H1 (cell line): ENCODE measurements at regions not wholly inside any gene's neighbourhood (a gene's known extent, or its start where the extent isn't known, plus 50 kb on each side); places are given as distances from the start of the nearest gene placed in this dataset.

Experiments
- CTCF ChIA-PET: fragments of 300-600 bp; sonication (Branson Sonifier 250); formaldehyde crosslinking; loops from one replicate; lab custom pipeline; 2021; ENCODE audit not compliant: partially characterized antibody; lab: Charles Lee
- POLR2A ChIA-PET: fragments of 300-600 bp; sonication (Branson Sonifier 250); formaldehyde crosslinking; loops from one replicate; lab custom pipeline; 2021; ENCODE audit warnings: inconsistent platforms; ENCODE audit not compliant: partially characterized antibody; lab: Charles Lee
- DNase-seq, 2 experiments: peaks; one replicate each; pipeline versions ENCODE4 v3.0.0 to v3.0.0-alpha.2; 2010 to 2022; ENCODE audit warnings: low spot score in 2 of 2, low read depth in 1 of 2, mixed read lengths in 1 of 2
- FAIRE-seq: peaks from 2 replicates; lab custom pipeline; 2011; peaks lifted over from hg19 to GRCh38; lab: Jason Lieb, UNC
- H2AFZ ChIP-seq: 2 replicates; pipeline ENCODE4 v1.8.1; 2012; ENCODE audit warnings: low read length, inconsistent platforms
- H2AK5ac ChIP-seq: 2 replicates; pipeline ENCODE4 v1.6.1; 2013; ENCODE audit warnings: low read depth, low read length
- H2BK120ac ChIP-seq: replicated peaks from 2 replicates; pipeline ENCODE3; 2013; ENCODE audit warnings: low read depth, low read length, inconsistent platforms
- H2BK12ac ChIP-seq: 2 replicates; pipeline ENCODE4 v1.6.1; 2013; ENCODE audit warnings: low read depth, low read length
- H2BK15ac ChIP-seq: 2 replicates; pipeline ENCODE4 v1.6.1; 2013; ENCODE audit warnings: low read length
- H2BK20ac ChIP-seq: 2 replicates; pipeline ENCODE4 v1.6.1; 2013; ENCODE audit warnings: low read length
- H2BK5ac ChIP-seq: 2 replicates; pipeline ENCODE4 v1.6.1; 2013; ENCODE audit warnings: low read depth, low read length
- H3K14ac ChIP-seq: 2 replicates; pipeline ENCODE4 v1.6.1; 2013; ENCODE audit warnings: inconsistent platforms; ENCODE audit not compliant: insufficient read length
- H3K18ac ChIP-seq: 2 replicates; pipeline ENCODE4 v1.6.1; 2013; ENCODE audit warnings: low read length; ENCODE audit errors: extremely low read depth
- H3K23ac ChIP-seq: 2 replicates; pipeline ENCODE4 v1.6.1; 2013; ENCODE audit warnings: inconsistent platforms; ENCODE audit not compliant: insufficient read length
- H3K23me2 ChIP-seq: 2 replicates; pipeline ENCODE4 v1.6.1; 2013; ENCODE audit warnings: low read depth, low read length
- H3K27ac ChIP-seq: 2 replicates; pipeline ENCODE4 v1.6.1; 2011; ENCODE audit warnings: low read depth, low read length, inconsistent platforms
- H3K27me3 ChIP-seq, 4 experiments: replicated peaks in 1 of 4; 1 replicate in 1 of 4; 2 replicates in 3 of 4; pipeline versions ENCODE4 v1.6.1 to v1.8.1; 2011 to 2013; ENCODE audit warnings: low read length in 3 of 4, mild to moderate bottlenecking in 3 of 4, inconsistent platforms in 2 of 4, mixed read lengths in 2 of 4, moderate library complexity in 1 of 4; ENCODE audit not compliant: control insufficient read depth in 3 of 4, insufficient read depth in 3 of 4; ENCODE audit errors: extremely low read depth in 1 of 4
- H3K36me3 ChIP-seq, 4 experiments: 2 replicates each; pipeline versions ENCODE4 v1.6.1 to v1.8.1; 2011 to 2013; ENCODE audit warnings: mild to moderate bottlenecking in 4 of 4, low read length in 3 of 4, moderate library complexity in 2 of 4, control low read depth in 1 of 4, inconsistent platforms in 1 of 4; ENCODE audit not compliant: insufficient read depth in 4 of 4, control insufficient read depth in 2 of 4
- H3K4ac ChIP-seq: replicated peaks from 2 replicates; pipeline ENCODE3; 2013; ENCODE audit warnings: low read length, low read depth, mixed read lengths, inconsistent platforms; ENCODE audit not compliant: insufficient read length
- H3K4me1 ChIP-seq, 4 experiments: replicated peaks in 1 of 4; 1 replicate in 1 of 4; 2 replicates in 3 of 4; pipeline versions ENCODE4 v1.6.1 to v1.8.1; 2011 to 2013; ENCODE audit warnings: low read length in 3 of 4, inconsistent platforms in 2 of 4, mixed read lengths in 1 of 4; ENCODE audit not compliant: insufficient read depth in 4 of 4, control insufficient read depth in 3 of 4
- H3K4me2 ChIP-seq, 2 experiments: 2 replicates each; pipeline versions ENCODE4 v1.6.1 to v1.8.1; 2011 to 2013; ENCODE audit warnings: low read depth in 2 of 2, low read length in 2 of 2, control low read depth in 1 of 2, inconsistent platforms in 1 of 2, mild to moderate bottlenecking in 1 of 2; ENCODE audit not compliant: insufficient read depth in 1 of 2
- H3K4me3 ChIP-seq, 4 experiments: fragments of 200-600, 300-600 bp in 1 of 4; sonication (generic), shearing (Covaris generic), sonication (Bioruptor Twin) in 1 of 4; 2 replicates each; pipeline versions ENCODE4 v1.5.1 to v1.8.1; 2011 to 2016; ENCODE audit warnings: low read length in 4 of 4, low read depth in 3 of 4, control low read depth in 2 of 4, inconsistent platforms in 2 of 4, mild to moderate bottlenecking in 2 of 4, mixed read lengths in 1 of 4, moderate library complexity in 1 of 4; ENCODE audit not compliant: insufficient read depth in 2 of 4; ENCODE audit errors: extremely low read depth in 1 of 4
- H3K56ac ChIP-seq: replicated peaks from 2 replicates; pipeline ENCODE3; 2013; ENCODE audit warnings: low read depth, mild to moderate bottlenecking, mixed read lengths, low read length, inconsistent platforms; ENCODE audit not compliant: insufficient read length
- H3K79me1 ChIP-seq: 2 replicates; pipeline ENCODE4 v1.6.1; 2013; ENCODE audit warnings: low read depth, low read length, control low read depth
- H3K79me2 ChIP-seq, 2 experiments: 2 replicates each; pipeline versions ENCODE4 v1.6.1 to v1.8.1; 2012 to 2013; ENCODE audit warnings: low read length in 2 of 2, mild to moderate bottlenecking in 2 of 2, inconsistent platforms in 1 of 2; ENCODE audit not compliant: insufficient read depth in 2 of 2, control insufficient read depth in 1 of 2
- H3K9ac ChIP-seq, 4 experiments: replicated peaks in 1 of 4; 1 replicate in 1 of 4; 2 replicates in 3 of 4; pipeline versions ENCODE4 v1.6.1 to v1.8.1; 2011 to 2013; ENCODE audit warnings: low read depth in 3 of 4, low read length in 3 of 4, control low read depth in 2 of 4, mild to moderate bottlenecking in 2 of 4, moderate library complexity in 2 of 4, inconsistent platforms in 1 of 4; ENCODE audit errors: extremely low read depth in 1 of 4
- H3K9me3 ChIP-seq, 2 experiments: 2 replicates each; pipeline versions ENCODE4 v1.6.1 to v1.8.1; 2012 to 2013; ENCODE audit warnings: mild to moderate bottlenecking in 2 of 2, moderate library complexity in 2 of 2, control low read depth in 1 of 2, inconsistent platforms in 1 of 2, low read depth in 1 of 2, low read length in 1 of 2, mixed read lengths in 1 of 2; ENCODE audit not compliant: insufficient read depth in 2 of 2
- H4K20me1 ChIP-seq, 2 experiments: replicated peaks in 1 of 2; 2 replicates each; pipeline versions ENCODE3 to v1.8.1; 2011 to 2013; ENCODE audit warnings: inconsistent platforms in 2 of 2, low read length in 2 of 2, mild to moderate bottlenecking in 1 of 2; ENCODE audit not compliant: insufficient read depth in 2 of 2, control insufficient read depth in 1 of 2
- H4K5ac ChIP-seq: 2 replicates; pipeline ENCODE4 v1.6.1; 2013; ENCODE audit warnings: low read length, low read depth, mixed read lengths, inconsistent platforms; ENCODE audit not compliant: insufficient read length
- H4K8ac ChIP-seq: 2 replicates; pipeline ENCODE4 v1.8.0; 2013; ENCODE audit warnings: mild to moderate bottlenecking, moderate library complexity, low read length, inconsistent platforms; ENCODE audit not compliant: insufficient read depth; ENCODE audit errors: extremely low read depth
- H4K91ac ChIP-seq: replicated peaks from 2 replicates; pipeline ENCODE3; 2013; ENCODE audit warnings: low read length, mixed read lengths, inconsistent platforms; ENCODE audit not compliant: insufficient read length
- BACH1 ChIP-seq: IDR thresholded peaks from 2 replicates; pipeline ENCODE4 v1.6.1; 2012; ENCODE audit warnings: low read length, improper control_type of control experiment
- BRCA1 ChIP-seq: IDR thresholded peaks from 2 replicates; pipeline ENCODE4 v1.6.1; 2012; ENCODE audit warnings: low read depth, low read length, improper control_type of control experiment
- EP300 ChIP-seq, 2 experiments: IDR thresholded peaks; 1 replicate in 1 of 2; 2 replicates in 1 of 2; pipeline ENCODE4 v1.6.1; 2011 to 2012; ENCODE audit warnings: low read depth in 2 of 2, low read length in 2 of 2, mild to moderate bottlenecking in 2 of 2, borderline replicate concordance in 1 of 2, inconsistent platforms in 1 of 2, moderate library complexity in 1 of 2
- GABPA ChIP-seq: IDR thresholded peaks from 2 replicates; pipeline ENCODE4 v1.6.1; 2011; ENCODE audit warnings: mild to moderate bottlenecking, low read length, moderate library complexity, borderline replicate concordance; ENCODE audit not compliant: insufficient read depth
- GTF2F1 ChIP-seq: IDR thresholded peaks from 2 replicates; pipeline ENCODE4 v1.6.1; 2012; ENCODE audit warnings: low read depth, low read length, improper control_type of control experiment, borderline replicate concordance
- KDM1A ChIP-seq: fragments of 200-600, 300-600 bp; sonication (generic); IDR thresholded peaks from 2 replicates; pipeline ENCODE4 v1.7.1; 2016; ENCODE audit warnings: mild to moderate bottlenecking, low read length, borderline replicate concordance
- KDM4A ChIP-seq: IDR thresholded peaks from one replicate; pipeline ENCODE4 v1.7.1; 2012; ENCODE audit warnings: low read depth, mild to moderate bottlenecking, moderate library complexity, low read length, inconsistent platforms; ENCODE audit not compliant: severe bottlenecking
- MAFK ChIP-seq: IDR thresholded peaks from 2 replicates; pipeline ENCODE4 v1.6.1; 2012; ENCODE audit warnings: low read depth, mild to moderate bottlenecking, improper control_type of control experiment, low read length
- POU5F1 ChIP-seq: IDR thresholded peaks from 2 replicates; pipeline ENCODE4 v1.6.1; 2011; ENCODE audit warnings: low read depth, mild to moderate bottlenecking, low read length, moderate library complexity
- RBBP5 ChIP-seq: IDR thresholded peaks from 2 replicates; pipeline ENCODE4 v1.7.1; 2012; ENCODE audit warnings: low read depth, mild to moderate bottlenecking, inconsistent platforms, low read length, moderate library complexity, borderline replicate concordance
- SIN3A ChIP-seq, 2 experiments: IDR thresholded peaks in 1 of 2; conservative IDR thresholded peaks in 1 of 2; 2 replicates each; pipeline ENCODE4 v1.6.1; 2011 to 2012; ENCODE audit warnings: low read length in 2 of 2, improper control_type of control experiment in 1 of 2, low read depth in 1 of 2, mild to moderate bottlenecking in 1 of 2
- WGBS, 2 experiments: shearing (Covaris generic) in 1 of 2; methylation state at CpG; one replicate each; pipeline versions ENCODE4 v1.1.6 to v1.1.7; 2013 to 2015; ENCODE audit warnings: low lambda C conversion rate in 2 of 2, mixed read lengths in 2 of 2, inconsistent platforms in 1 of 2, low coverage in 1 of 2, missing lambda C conversion rate in 1 of 2; ENCODE audit not compliant: insufficient replicate concordance in 2 of 2, insufficient coverage in 1 of 2, insufficient read length in 1 of 2; ENCODE audit errors: extremely low coverage in 1 of 2, missing lambda C conversion rate in 1 of 2; 5-methylcytosine and 5-hydroxymethylcytosine counted together
- TF ChIP-seq, protein P1 (sequence below), 3 experiments: IDR thresholded peaks; 1 replicate in 2 of 3; 2 replicates in 1 of 3; pipeline versions ENCODE4 v1.5.1 to v1.6.1; 2011; ENCODE audit warnings: low read length in 3 of 3, mild to moderate bottlenecking in 3 of 3, inconsistent platforms in 2 of 3, low read depth in 1 of 3, moderate library complexity in 1 of 3; ENCODE audit not compliant: insufficient read depth in 1 of 3; ENCODE audit errors: control extremely low read depth in 1 of 3

GRCh38 chrX:150185766-150186165 is 177.4 kb upstream of the MAMLD1 start:
- H2AFZ ChIP-seq = no peak overlapping the region
- no peak overlapping the region for H2BK120ac ChIP-seq
- H3K14ac ChIP-seq = no peak overlapping the region
- H3K4me2 ChIP-seq = no peak overlapping the region
- no peak for DNase-seq
- H2BK5ac ChIP-seq = no peak overlapping the region
- H3K36me3 ChIP-seq = no peaks in the 10 kb centered on the region
- H3K18ac ChIP-seq = no peak overlapping the region
- no peak overlapping the region for H2AK5ac ChIP-seq
- no peak overlapping the region for H3K4ac ChIP-seq
- no peak overlapping the region for H2BK20ac ChIP-seq
- H3K4me3 ChIP-seq = no peak overlapping the region
- no peak for FAIRE-seq
- H2BK15ac ChIP-seq = no peak overlapping the region
- no peak overlapping the region for H4K91ac ChIP-seq
- no peaks in the 10 kb centered on the region for H3K9me3 ChIP-seq
- WGBS, 2 experiments = 91% methylated on average over 5 of the region's 5 CpGs; no CpG with 5 or more reads in 1 of the 2 experiments
- no peaks in the 10 kb centered on the region for H3K27me3 ChIP-seq
- no peaks in the 10 kb centered on the region for H4K20me1 ChIP-seq
- TF ChIP-seq GTF2F1 = no peak
- no peak for TF ChIP-seq BACH1
- TF ChIP-seq EP300 (IDR thresholded peaks at IDR 0.05; ENCODE audit: borderline replicate concordance in 1 of 2, low read depth in 2 of 2, low read length in 2 of 2) = no peak
- TF ChIP-seq MAFK = no peak
- TF ChIP-seq, protein P1, sequence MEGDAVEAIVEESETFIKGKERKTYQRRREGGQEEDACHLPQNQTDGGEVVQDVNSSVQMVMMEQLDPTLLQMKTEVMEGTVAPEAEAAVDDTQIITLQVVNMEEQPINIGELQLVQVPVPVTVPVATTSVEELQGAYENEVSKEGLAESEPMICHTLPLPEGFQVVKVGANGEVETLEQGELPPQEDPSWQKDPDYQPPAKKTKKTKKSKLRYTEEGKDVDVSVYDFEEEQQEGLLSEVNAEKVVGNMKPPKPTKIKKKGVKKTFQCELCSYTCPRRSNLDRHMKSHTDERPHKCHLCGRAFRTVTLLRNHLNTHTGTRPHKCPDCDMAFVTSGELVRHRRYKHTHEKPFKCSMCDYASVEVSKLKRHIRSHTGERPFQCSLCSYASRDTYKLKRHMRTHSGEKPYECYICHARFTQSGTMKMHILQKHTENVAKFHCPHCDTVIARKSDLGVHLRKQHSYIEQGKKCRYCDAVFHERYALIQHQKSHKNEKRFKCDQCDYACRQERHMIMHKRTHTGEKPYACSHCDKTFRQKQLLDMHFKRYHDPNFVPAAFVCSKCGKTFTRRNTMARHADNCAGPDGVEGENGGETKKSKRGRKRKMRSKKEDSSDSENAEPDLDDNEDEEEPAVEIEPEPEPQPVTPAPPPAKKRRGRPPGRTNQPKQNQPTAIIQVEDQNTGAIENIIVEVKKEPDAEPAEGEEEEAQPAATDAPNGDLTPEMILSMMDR (IDR thresholded peaks at IDR 0.05; ENCODE audit: control extremely low read depth in 1 of 3, insufficient read depth in 1 of 3, low read depth in 1 of 3, low read length in 3 of 3) = no peak
- no peak for TF ChIP-seq GABPA
- TF ChIP-seq RBBP5 = no peak
- TF ChIP-seq BRCA1 = no peak
- no peak for TF ChIP-seq POU5F1
- no peak for TF ChIP-seq KDM4A
- TF ChIP-seq SIN3A (conservative IDR thresholded peaks at IDR 0.05 in 1 of 2, IDR thresholded peaks at IDR 0.05 in 1 of 2; ENCODE audit: low read depth in 1 of 2, low read length in 2 of 2) = no peak
- TF ChIP-seq KDM1A = no peak
- H3K79me2 ChIP-seq = no peaks in the 10 kb centered on the region
- POLR2A ChIA-PET = no interaction called here
- H4K8ac ChIP-seq = no peak overlapping the region
- CTCF ChIA-PET = no interaction called here
- H3K4me1 ChIP-seq = no peaks in the 10 kb centered on the region
- no peak overlapping the region for H3K9ac ChIP-seq
- H3K23me2 ChIP-seq = no peaks in the 10 kb centered on the region
- H4K5ac ChIP-seq = no peak overlapping the region
- no peak overlapping the region for H3K56ac ChIP-seq
- no peak overlapping the region for H2BK12ac ChIP-seq
- no peak overlapping the region for H3K23ac ChIP-seq
- no peaks in the 10 kb centered on the region for H3K79me1 ChIP-seq
- no peak overlapping the region for H3K27ac ChIP-seq
